SK-N-SH (cell line): ENCODE measurements at regions not wholly inside any gene's neighbourhood (a gene's known extent, or its start where the extent isn't known, plus 50 kb on each side); places are given as distances from the start of the nearest gene placed in this dataset.

ENCODE experiments used
- CTCF ChIA-PET: fragments of 300-600, 350-600 bp; formaldehyde crosslinking; extraction: SDS; loops from one replicate; lab custom pipeline; 2021; lab: Yijun Ruan, JAX
- POLR2A ChIA-PET: fragments of 350-600 bp; sonication (Branson Sonifier 250); formaldehyde crosslinking; extraction: SDS; loops from one replicate; lab custom pipeline; 2020; ENCODE audit warnings: antibody characterized with exemption, inconsistent platforms; lab: Yijun Ruan, JAX
- DNase-seq: peaks from one replicate; pipeline ENCODE4 v3.0.0; 2012
- H2AFZ ChIP-seq: fragments of 200-600 bp; sonication (generic); 2 replicates; pipeline ENCODE4 v1.8.1; 2016; ENCODE audit warnings: antibody characterized with exemption, mild to moderate bottlenecking, low read depth
- H3F3A ChIP-seq: fragments of 200-600 bp; sonication (generic); replicated peaks from 2 replicates; pipeline ENCODE3; 2016; ENCODE audit warnings: antibody characterized with exemption, mild to moderate bottlenecking; ENCODE audit not compliant: insufficient read depth
- H3K27ac ChIP-seq, 2 experiments: fragments of 200-500 bp in 1 of 2; fragments of 200-600 bp in 1 of 2; sonication (Bioruptor generic) in 1 of 2; sonication (generic), shearing (Covaris generic) in 1 of 2; 2 replicates each; pipeline versions ENCODE4 v1.5.1 to v1.6.1; 2014 to 2016; ENCODE audit warnings: low read depth in 2 of 2, inconsistent platforms in 1 of 2, low read length in 1 of 2, mild to moderate bottlenecking in 1 of 2, mixed read lengths in 1 of 2
- H3K27me3 ChIP-seq: fragments of 200-600 bp; sonication (generic), shearing (Covaris generic); 2 replicates; pipeline ENCODE4 v1.6.1; 2016; ENCODE audit warnings: mixed run types; ENCODE audit not compliant: insufficient read depth
- H3K36me3 ChIP-seq, 2 experiments: fragments of 200-500 bp in 1 of 2; fragments of 200-600 bp in 1 of 2; sonication (Bioruptor generic) in 1 of 2; sonication (generic) in 1 of 2; replicated peaks in 1 of 2; 2 replicates each; pipeline versions ENCODE3 to v1.5.1; 2014 to 2016; ENCODE audit warnings: low read length in 1 of 2, mild to moderate bottlenecking in 1 of 2; ENCODE audit not compliant: insufficient read depth in 2 of 2, control insufficient read depth in 1 of 2
- H3K4me1 ChIP-seq, 2 experiments: fragments of 200-500 bp in 1 of 2; fragments of 200-600 bp in 1 of 2; sonication (Bioruptor generic) in 1 of 2; sonication (generic), shearing (Covaris generic) in 1 of 2; 2 replicates each; pipeline versions ENCODE4 v1.5.1 to v1.6.1; 2014 to 2016; ENCODE audit warnings: low read depth in 1 of 2, low read length in 1 of 2, mixed run types in 1 of 2; ENCODE audit not compliant: insufficient read depth in 2 of 2, control insufficient read depth in 1 of 2
- H3K4me2 ChIP-seq: fragments of 200-600 bp; sonication (generic), shearing (Covaris generic); 2 replicates; pipeline ENCODE4 v1.6.1; 2017; ENCODE audit warnings: mixed run types
- H3K4me3 ChIP-seq, 2 experiments: fragments of 200-500 bp in 1 of 2; fragments of 200-600 bp in 1 of 2; sonication (Bioruptor generic) in 1 of 2; sonication (generic), shearing (Covaris generic) in 1 of 2; 2 replicates each; pipeline versions ENCODE4 v1.5.1 to v1.8.1; 2014 to 2016; ENCODE audit warnings: low read depth in 2 of 2, inconsistent platforms in 1 of 2, low read length in 1 of 2, mild to moderate bottlenecking in 1 of 2, mixed read lengths in 1 of 2, moderate library complexity in 1 of 2
- H3K79me2 ChIP-seq: fragments of 200-600 bp; sonication (generic); 2 replicates; pipeline ENCODE4 v1.8.1; 2017; ENCODE audit warnings: mild to moderate bottlenecking; ENCODE audit not compliant: insufficient read depth
- H3K9ac ChIP-seq: fragments of 200-600 bp; sonication (generic); 2 replicates; pipeline ENCODE4 v1.6.1; 2017; ENCODE audit warnings: mixed run types
- H3K9me2 ChIP-seq: fragments of 200-600 bp; sonication (generic); 2 replicates; pipeline ENCODE4 v1.6.1; 2017; ENCODE audit warnings: mixed run types
- H3K9me3 ChIP-seq: fragments of 200-600 bp; sonication (generic); 2 replicates; pipeline ENCODE4 v1.6.1; 2017; ENCODE audit warnings: mixed run types, mild to moderate bottlenecking, moderate library complexity
- H4K20me1 ChIP-seq: fragments of 200-600 bp; sonication (generic); 2 replicates; pipeline ENCODE4 v1.6.1; 2017; ENCODE audit warnings: mild to moderate bottlenecking, mixed run types; ENCODE audit not compliant: insufficient read depth
- ELF1 ChIP-seq: IDR thresholded peaks from 2 replicates; pipeline ENCODE4 v1.4.0; 2012
- EP300 ChIP-seq, 2 experiments: IDR thresholded peaks; 2 replicates each; pipeline versions ENCODE4 v1.4.0 to v1.6.1; 2012; ENCODE audit warnings: borderline replicate concordance in 1 of 2, low read depth in 1 of 2, low read length in 1 of 2
- EZH2phosphoT487 ChIP-seq: fragments of 200-600 bp; sonication (generic); IDR thresholded peaks from 2 replicates; pipeline ENCODE4 v1.6.1; 2017; ENCODE audit warnings: low read depth, mixed run types, mild to moderate bottlenecking, antibody characterized with exemption, moderate library complexity, borderline replicate concordance
- FOXM1 ChIP-seq: IDR thresholded peaks from 2 replicates; pipeline ENCODE4 v1.4.0; 2012; ENCODE audit warnings: low read depth, mild to moderate bottlenecking
- GABPA ChIP-seq: IDR thresholded peaks from 2 replicates; pipeline ENCODE4 v1.4.0; 2012; ENCODE audit warnings: low read depth, mild to moderate bottlenecking
- GATA2 ChIP-seq: sonication (generic); formaldehyde crosslinking; IDR thresholded peaks from 2 replicates; pipeline ENCODE4 v1.5.0; 2020; ENCODE audit warnings: mild to moderate bottlenecking, missing genetic modification reagents
- JUND ChIP-seq: IDR thresholded peaks from 2 replicates; pipeline ENCODE4 v1.4.0; 2012
- MAX ChIP-seq: IDR thresholded peaks from 2 replicates; pipeline ENCODE4 v1.4.0; 2012; ENCODE audit warnings: low read depth
- MEF2A ChIP-seq: IDR thresholded peaks from 2 replicates; pipeline ENCODE4 v1.4.0; 2012; ENCODE audit warnings: low read depth, borderline replicate concordance
- MXI1 ChIP-seq: IDR thresholded peaks from 2 replicates; pipeline ENCODE4 v1.6.1; 2012; ENCODE audit warnings: mild to moderate bottlenecking, low read depth, low read length, improper control_type of control experiment
- NRF1 ChIP-seq: IDR thresholded peaks from 2 replicates; pipeline ENCODE4 v1.6.1; 2012; ENCODE audit warnings: low read depth, mild to moderate bottlenecking, low read length
- POLR2AphosphoS5 ChIP-seq: IDR thresholded peaks from 2 replicates; pipeline ENCODE4 v1.6.1; 2012; ENCODE audit warnings: low read depth, low read length
- RCOR1 ChIP-seq: fragments of 150-350 bp; IDR thresholded peaks from 2 replicates; pipeline ENCODE4 v1.6.1; 2017; ENCODE audit warnings: antibody characterized with exemption, low read length
- RXRA ChIP-seq: IDR thresholded peaks from 2 replicates; pipeline ENCODE4 v1.4.0; 2012; ENCODE audit warnings: low read depth, mild to moderate bottlenecking, borderline replicate concordance
- SIN3A ChIP-seq: IDR thresholded peaks from 2 replicates; pipeline ENCODE4 v1.6.1; 2012; ENCODE audit warnings: low read depth, mild to moderate bottlenecking, low read length, moderate library complexity, borderline replicate concordance
- TCF12 ChIP-seq: IDR thresholded peaks from 2 replicates; pipeline ENCODE4 v1.4.0; 2012
- TEAD4 ChIP-seq: IDR thresholded peaks from 2 replicates; pipeline ENCODE4 v1.4.0; 2012; ENCODE audit warnings: mild to moderate bottlenecking, borderline replicate concordance; ENCODE audit not compliant: insufficient read depth
- WGBS: methylation state at CpG from one replicate; pipeline ENCODE4 v1.1.6; 2017; ENCODE audit warnings: low lambda C conversion rate; 5-methylcytosine and 5-hydroxymethylcytosine counted together
- TF ChIP-seq, protein P1 (sequence below): fragments of 150-350 bp; IDR thresholded peaks from 2 replicates; pipeline ENCODE4 v1.6.1; 2016; ENCODE audit warnings: mild to moderate bottlenecking, low read depth, low read length
- TF ChIP-seq, protein P2 (sequence below): IDR thresholded peaks from 2 replicates; pipeline ENCODE4 v1.6.1; 2012; ENCODE audit warnings: mild to moderate bottlenecking, low read depth, low read length, moderate library complexity
- TF ChIP-seq, protein P3 (sequence below): IDR thresholded peaks from 2 replicates; pipeline ENCODE4 v1.4.0; 2012; ENCODE audit warnings: low read depth, borderline replicate concordance

GRCh38 chr17:83025636-83026280 lies 53.7 kb upstream of the METRNL start:
- no peak overlapping the region for H3K27ac ChIP-seq
- H3K79me2 ChIP-seq = no peaks in the 10 kb centered on the region
- peaks cover 0 to 9% of the 10 kb centered on the region in 2 experiments for H3K36me3 ChIP-seq
- H3K4me3 ChIP-seq = no peak overlapping the region
- no peak for TF ChIP-seq NRF1
- no peak for TF ChIP-seq RCOR1
- TF ChIP-seq ELF1 = no peak
- TF ChIP-seq, protein P1, sequence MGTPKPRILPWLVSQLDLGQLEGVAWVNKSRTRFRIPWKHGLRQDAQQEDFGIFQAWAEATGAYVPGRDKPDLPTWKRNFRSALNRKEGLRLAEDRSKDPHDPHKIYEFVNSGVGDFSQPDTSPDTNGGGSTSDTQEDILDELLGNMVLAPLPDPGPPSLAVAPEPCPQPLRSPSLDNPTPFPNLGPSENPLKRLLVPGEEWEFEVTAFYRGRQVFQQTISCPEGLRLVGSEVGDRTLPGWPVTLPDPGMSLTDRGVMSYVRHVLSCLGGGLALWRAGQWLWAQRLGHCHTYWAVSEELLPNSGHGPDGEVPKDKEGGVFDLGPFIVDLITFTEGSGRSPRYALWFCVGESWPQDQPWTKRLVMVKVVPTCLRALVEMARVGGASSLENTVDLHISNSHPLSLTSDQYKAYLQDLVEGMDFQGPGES = no peak
- no peak for TF ChIP-seq SIN3A
- no peak for TF ChIP-seq EP300 (IDR thresholded peaks at IDR 0.05; ENCODE audit: borderline replicate concordance in 1 of 2, low read depth in 1 of 2, low read length in 1 of 2)
- no peak for TF ChIP-seq GABPA
- TF ChIP-seq EZH2phosphoT487 = no peak
- no peak for TF ChIP-seq MAX
- TF ChIP-seq, protein P2, sequence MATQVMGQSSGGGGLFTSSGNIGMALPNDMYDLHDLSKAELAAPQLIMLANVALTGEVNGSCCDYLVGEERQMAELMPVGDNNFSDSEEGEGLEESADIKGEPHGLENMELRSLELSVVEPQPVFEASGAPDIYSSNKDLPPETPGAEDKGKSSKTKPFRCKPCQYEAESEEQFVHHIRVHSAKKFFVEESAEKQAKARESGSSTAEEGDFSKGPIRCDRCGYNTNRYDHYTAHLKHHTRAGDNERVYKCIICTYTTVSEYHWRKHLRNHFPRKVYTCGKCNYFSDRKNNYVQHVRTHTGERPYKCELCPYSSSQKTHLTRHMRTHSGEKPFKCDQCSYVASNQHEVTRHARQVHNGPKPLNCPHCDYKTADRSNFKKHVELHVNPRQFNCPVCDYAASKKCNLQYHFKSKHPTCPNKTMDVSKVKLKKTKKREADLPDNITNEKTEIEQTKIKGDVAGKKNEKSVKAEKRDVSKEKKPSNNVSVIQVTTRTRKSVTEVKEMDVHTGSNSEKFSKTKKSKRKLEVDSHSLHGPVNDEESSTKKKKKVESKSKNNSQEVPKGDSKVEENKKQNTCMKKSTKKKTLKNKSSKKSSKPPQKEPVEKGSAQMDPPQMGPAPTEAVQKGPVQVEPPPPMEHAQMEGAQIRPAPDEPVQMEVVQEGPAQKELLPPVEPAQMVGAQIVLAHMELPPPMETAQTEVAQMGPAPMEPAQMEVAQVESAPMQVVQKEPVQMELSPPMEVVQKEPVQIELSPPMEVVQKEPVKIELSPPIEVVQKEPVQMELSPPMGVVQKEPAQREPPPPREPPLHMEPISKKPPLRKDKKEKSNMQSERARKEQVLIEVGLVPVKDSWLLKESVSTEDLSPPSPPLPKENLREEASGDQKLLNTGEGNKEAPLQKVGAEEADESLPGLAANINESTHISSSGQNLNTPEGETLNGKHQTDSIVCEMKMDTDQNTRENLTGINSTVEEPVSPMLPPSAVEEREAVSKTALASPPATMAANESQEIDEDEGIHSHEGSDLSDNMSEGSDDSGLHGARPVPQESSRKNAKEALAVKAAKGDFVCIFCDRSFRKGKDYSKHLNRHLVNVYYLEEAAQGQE = no peak
- TF ChIP-seq JUND = no peak
- no peak for TF ChIP-seq TCF12
- TF ChIP-seq POLR2AphosphoS5 = no peak
- no peak for TF ChIP-seq MXI1
- TF ChIP-seq FOXM1 = no peak
- TF ChIP-seq, protein P3, sequence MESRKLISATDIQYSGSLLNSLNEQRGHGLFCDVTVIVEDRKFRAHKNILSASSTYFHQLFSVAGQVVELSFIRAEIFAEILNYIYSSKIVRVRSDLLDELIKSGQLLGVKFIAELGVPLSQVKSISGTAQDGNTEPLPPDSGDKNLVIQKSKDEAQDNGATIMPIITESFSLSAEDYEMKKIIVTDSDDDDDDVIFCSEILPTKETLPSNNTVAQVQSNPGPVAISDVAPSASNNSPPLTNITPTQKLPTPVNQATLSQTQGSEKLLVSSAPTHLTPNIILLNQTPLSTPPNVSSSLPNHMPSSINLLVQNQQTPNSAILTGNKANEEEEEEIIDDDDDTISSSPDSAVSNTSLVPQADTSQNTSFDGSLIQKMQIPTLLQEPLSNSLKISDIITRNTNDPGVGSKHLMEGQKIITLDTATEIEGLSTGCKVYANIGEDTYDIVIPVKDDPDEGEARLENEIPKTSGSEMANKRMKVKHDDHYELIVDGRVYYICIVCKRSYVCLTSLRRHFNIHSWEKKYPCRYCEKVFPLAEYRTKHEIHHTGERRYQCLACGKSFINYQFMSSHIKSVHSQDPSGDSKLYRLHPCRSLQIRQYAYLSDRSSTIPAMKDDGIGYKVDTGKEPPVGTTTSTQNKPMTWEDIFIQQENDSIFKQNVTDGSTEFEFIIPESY = no peak
- no peak for TF ChIP-seq GATA2 (CRISPR knock-in tag)
- no peak for TF ChIP-seq TEAD4
- no peak for TF ChIP-seq RXRA
- no peak for TF ChIP-seq MEF2A
- 91% methylated on average over 31 of the region's 31 CpGs for WGBS
- H3K9me3 ChIP-seq = no peaks in the 10 kb centered on the region
- DNase-seq = peak; percentile 24
- H3F3A ChIP-seq = peaks cover 8% of the 10 kb centered on the region
- H3K27me3 ChIP-seq = no peaks in the 10 kb centered on the region
- H3K9ac ChIP-seq = no peak overlapping the region
- H3K4me1 ChIP-seq = peaks cover 0 to 9% of the 10 kb centered on the region in 2 experiments; a peak in 1 of 4 replicates
- H2AFZ ChIP-seq = no peak overlapping the region
- ChIA-PET CTCF (no interaction called here), POLR2A (no interaction called here)
- H3K4me2 ChIP-seq = no peak overlapping the region
- H3K9me2 ChIP-seq = no peaks in the 10 kb centered on the region
- H4K20me1 ChIP-seq = no peaks in the 10 kb centered on the region
